ENCODE measurements at regions not wholly inside any gene's neighbourhood (a gene's known extent, or its start where the extent isn't known, plus 50 kb on each side); places are given as distances from the start of the nearest gene placed in this dataset.

- POLR2A ChIA-PET = no interaction called here
Observed at GRCh38 chr4:104763554-104764222, 269.0 kb upstream of the CXXC4 start.

GRCh38 chr4:104766676-104767075, 272.0 kb upstream of the CXXC4 start:
- Mint-ChIP-seq H3K4me1 (peaks cover 8% of the 10 kb centered on the region), H3K27me3 (no peaks in the 10 kb centered on the region), H3K9me3 (ENCODE audit: insufficient read depth) (no peaks in the 10 kb centered on the region), H3K4me3 (no peak overlapping the region), H3K27ac (no peak overlapping the region)
- H3K4me3 ChIP-seq (ENCODE audit: control extremely low read depth in 1 of 5, extremely low read depth in 1 of 5, insufficient read depth in 1 of 5, low read depth in 2 of 5, low read length in 4 of 5) = no peak overlapping the region
- CTCF ChIA-PET = interaction anchor here (1.8 kb wide), 1 partner anchor 94 kb away, joined by 6 read pairs; no protein-coding TSS in a partner anchor
- H3K9ac ChIP-seq (ENCODE audit: low read length) = no peak overlapping the region
- POLR2A ChIA-PET = no interaction called here
- no peak overlapping the region for H2AFZ ChIP-seq (ENCODE audit: insufficient read depth, low read depth, low read length, poor library complexity, severe bottlenecking)
- H3K27ac ChIP-seq (ENCODE audit: low read length in 2 of 2) = no peak overlapping the region
- no peaks in the 10 kb centered on the region for H3K9me3 ChIP-seq (ENCODE audit: control extremely low read depth in 1 of 3, control insufficient read depth in 2 of 3, insufficient read depth in 1 of 3, low read length in 2 of 3)
- DNase-seq (no peak), ATAC-seq (ENCODE audit: low read depth) (no peak)
- no peaks in the 10 kb centered on the region for H3K36me3 ChIP-seq (replicated peaks in 1 of 2; ENCODE audit: control extremely low read depth in 1 of 2, control insufficient read depth in 1 of 2, extremely low read depth in 1 of 2, insufficient read depth in 2 of 2, low read length in 1 of 2)
- no peaks in the 10 kb centered on the region for H3K27me3 ChIP-seq (replicated peaks in 1 of 4; ENCODE audit: control extremely low read depth in 1 of 4, control insufficient read depth in 3 of 4, insufficient read depth in 4 of 4, low read length in 3 of 4)
- H4K20me1 ChIP-seq (ENCODE audit: control insufficient read depth, insufficient read depth, low read length, poor library complexity, severe bottlenecking) = no peaks in the 10 kb centered on the region
- H3K79me2 ChIP-seq (ENCODE audit: control insufficient read depth, insufficient read depth, low read length) = no peaks in the 10 kb centered on the region
- H3K4me2 ChIP-seq (replicated peaks; ENCODE audit: low read depth, low read length, poor library complexity, severe bottlenecking) = no peak overlapping the region
- intact Hi-C loops (cut with micrococcal nuclease) = no loop called here
- peaks cover 3 to 10% of the 10 kb centered on the region in 2 donors for H3K4me1 ChIP-seq (ENCODE audit: control insufficient read depth in 2 of 2, insufficient read depth in 2 of 2, low read length in 2 of 2)
- TF ChIP-seq EZH2 (IDR thresholded peaks at IDR 0.05; ENCODE audit: borderline replicate concordance, insufficient read depth, low read depth, low read length, poor library complexity, severe bottlenecking) = no peak
- no peak for TF ChIP-seq CTCF (IDR thresholded peaks at IDR 0.05)
- WGBS (ENCODE audit: insufficient coverage) = 100% methylated on average over 1 of the region's 1 CpG

More at GRCh38 chr4:104763554-104764222, 269.0 kb upstream of the CXXC4 start:
- intact Hi-C loops (cut with micrococcal nuclease) = no loop called here
- Histone ChIP-seq H3K79me2 (ENCODE audit: control insufficient read depth, insufficient read depth, low read length) (no peaks in the 10 kb centered on the region), H3K27ac (ENCODE audit: low read length in 2 of 2) (no peak overlapping the region), H3K27me3 (replicated peaks in 1 of 4; ENCODE audit: control extremely low read depth in 1 of 4, control insufficient read depth in 3 of 4, insufficient read depth in 4 of 4, low read length in 3 of 4) (no peaks in the 10 kb centered on the region), H2AFZ (ENCODE audit: insufficient read depth, low read depth, low read length, poor library complexity, severe bottlenecking) (no peak overlapping the region), H3K36me3 (replicated peaks in 1 of 2; ENCODE audit: control extremely low read depth in 1 of 2, control insufficient read depth in 1 of 2, extremely low read depth in 1 of 2, insufficient read depth in 2 of 2, low read length in 1 of 2) (no peaks in the 10 kb centered on the region), H3K9ac (ENCODE audit: low read length) (no peak overlapping the region), H3K4me3 (ENCODE audit: control extremely low read depth in 1 of 5, extremely low read depth in 1 of 5, insufficient read depth in 1 of 5, low read depth in 2 of 5, low read length in 4 of 5) (no peak overlapping the region), H3K9me3 (ENCODE audit: control extremely low read depth in 1 of 3, control insufficient read depth in 2 of 3, insufficient read depth in 1 of 3, low read length in 2 of 3) (no peaks in the 10 kb centered on the region), H3K4me2 (replicated peaks; ENCODE audit: low read depth, low read length, poor library complexity, severe bottlenecking) (no peak overlapping the region), H3K4me1 (ENCODE audit: control insufficient read depth in 2 of 2, insufficient read depth in 2 of 2, low read length in 2 of 2) (no peaks in the 10 kb centered on the region), H4K20me1 (ENCODE audit: control insufficient read depth, insufficient read depth, low read length, poor library complexity, severe bottlenecking) (no peaks in the 10 kb centered on the region)
- DNase-seq = no peak
- ATAC-seq (ENCODE audit: low read depth) = no peak
- CTCF ChIA-PET = no interaction called here
- H3K27ac Mint-ChIP-seq = no peak overlapping the region
- H3K27me3 Mint-ChIP-seq = no peaks in the 10 kb centered on the region
- no peak overlapping the region for H3K4me3 Mint-ChIP-seq
- TF ChIP-seq CTCF (IDR thresholded peaks at IDR 0.05) = no peak
- TF ChIP-seq EZH2 (IDR thresholded peaks at IDR 0.05; ENCODE audit: borderline replicate concordance, insufficient read depth, low read depth, low read length, poor library complexity, severe bottlenecking) = no peak
- H3K9me3 Mint-ChIP-seq (ENCODE audit: insufficient read depth) = no peaks in the 10 kb centered on the region
- WGBS (ENCODE audit: insufficient coverage) = 62% methylated on average over 2 of the region's 5 CpGs
- H3K4me1 Mint-ChIP-seq = peaks cover 3% of the 10 kb centered on the region
